Left lobe of liver (tissue), 2 donors: ENCODE measurements at regions not wholly inside any gene's neighbourhood (a gene's known extent, or its start where the extent isn't known, plus 50 kb on each side); places are given as distances from the start of the nearest gene placed in this dataset.

Source experiments
- ATAC-seq: fragments of 200-7000 bp; cut with Tn5 transposase; one replicate; pipeline ENCODE4 v1.9.1; 2020; ENCODE audit warnings: mild to moderate bottlenecking, moderate library complexity
- DNase-seq: peaks from one replicate; pipeline ENCODE4 v3.0.0-alpha.2; 2020; ENCODE audit warnings: low spot score
- donor health status: DM: no; HTN: no; CAD: no; lungs with moderate emphysema.
- donor health status: DM: no; HTN: yes; CAD: no.

- ATAC-seq (no peak), DNase-seq (no peak)
These were observed 62.9 kb upstream of the METAP2 start for GRCh38 chr12:95411057-95411456.

GRCh38 chr12:95411466-95411865 is 62.5 kb upstream of the METAP2 start:
- DNase-seq (no peak), ATAC-seq (no peak)

- DNase-seq (no peak), ATAC-seq (no peak)
These were observed 61.3 kb upstream of the METAP2 start for GRCh38 chr12:95412482-95413311.

GRCh38 chr12:95413576-95413975 is 60.4 kb upstream of the METAP2 start:
- DNase-seq, result no peak
- ATAC-seq, result no peak

- DNase-seq, result no peak
- ATAC-seq, result no peak
These were observed 58.5 kb upstream of the METAP2 start for GRCh38 chr12:95415451-95415850.

GRCh38 chr12:95416111-95416636 is 57.8 kb upstream of the METAP2 start:
- DNase-seq (no peak), ATAC-seq (no peak)

GRCh38 chr12:95417372-95417771 is 56.6 kb upstream of the METAP2 start:
- no peak for ATAC-seq
- DNase-seq, result no peak

- DNase-seq (no peak), ATAC-seq (no peak)
These were observed 55.8 kb upstream of the METAP2 start for GRCh38 chr12:95418142-95418541.
